ENCODE measurements at regions not wholly inside any gene's neighbourhood (a gene's known extent, or its start where the extent isn't known, plus 50 kb on each side); places are given as distances from the start of the nearest gene placed in this dataset.

DNA sequence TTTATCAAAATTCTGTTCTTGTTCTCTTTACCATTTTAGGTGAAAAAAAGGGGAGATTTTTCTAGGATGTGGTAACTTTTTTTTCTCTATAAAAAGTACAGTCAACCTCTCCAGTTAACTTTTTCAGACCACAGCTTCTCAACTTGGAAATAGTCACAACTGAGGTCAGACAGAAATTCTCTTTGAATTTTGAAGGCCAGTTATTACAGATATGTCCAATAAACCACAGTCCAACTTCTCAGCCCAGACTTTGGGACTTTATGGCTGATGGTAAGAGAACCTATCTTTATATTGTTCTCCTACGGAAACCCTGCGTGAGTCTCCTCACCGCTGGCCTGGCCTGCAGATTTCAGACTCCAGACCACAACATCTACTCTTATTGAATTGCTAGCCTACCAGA, 176.7 kb downstream of the DACT1 start:
- no peak for DNase-seq (ENCODE audit: low spot score)

DNA sequence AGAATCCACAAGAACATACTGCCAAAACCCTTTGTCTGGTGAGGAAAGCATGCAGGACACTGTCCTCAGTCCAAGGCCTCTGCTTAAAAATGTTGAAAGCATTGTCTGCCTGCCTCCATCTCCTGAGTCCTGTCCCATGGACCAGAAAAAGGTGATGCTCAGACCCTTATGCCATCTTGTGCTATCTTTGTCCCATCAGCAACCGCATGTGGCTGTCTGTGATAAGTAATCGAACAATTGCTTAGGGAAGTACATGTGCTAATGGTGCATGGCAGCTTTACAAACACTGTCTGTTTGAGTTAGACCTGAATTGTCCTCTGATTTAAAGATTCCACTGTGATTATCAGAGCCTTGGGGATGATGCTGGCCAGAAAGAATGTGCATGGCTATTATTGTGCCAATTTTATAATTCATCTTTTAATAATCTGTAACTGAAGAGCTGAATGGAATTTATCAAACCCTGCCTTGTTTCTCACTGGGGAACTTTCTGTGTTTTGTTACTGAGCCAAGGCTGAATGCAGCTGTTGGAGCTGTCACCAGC, 177.5 kb downstream of the DACT1 start:
- no peak for DNase-seq (ENCODE audit: low spot score)

DNA sequence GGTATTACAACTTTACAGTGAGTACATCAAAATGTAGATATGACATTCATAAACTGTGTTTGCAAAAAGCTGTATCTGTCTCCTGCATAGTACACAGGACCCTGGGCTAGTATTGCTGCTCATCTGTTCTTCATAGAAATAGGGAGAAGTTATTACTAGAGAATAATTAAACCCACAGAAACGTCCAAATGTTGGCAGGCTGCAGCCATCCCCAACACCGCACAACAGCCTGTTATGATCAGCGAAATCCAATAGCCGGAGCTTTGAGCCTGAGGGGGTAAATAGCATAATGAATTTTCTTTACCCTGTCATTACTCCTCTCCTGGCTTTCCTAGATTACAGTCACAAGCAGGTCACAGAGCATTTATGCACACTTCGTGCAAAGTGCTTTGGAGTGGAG, 178.0 kb downstream of the DACT1 start:
- no peak for DNase-seq (ENCODE audit: low spot score)

DNA sequence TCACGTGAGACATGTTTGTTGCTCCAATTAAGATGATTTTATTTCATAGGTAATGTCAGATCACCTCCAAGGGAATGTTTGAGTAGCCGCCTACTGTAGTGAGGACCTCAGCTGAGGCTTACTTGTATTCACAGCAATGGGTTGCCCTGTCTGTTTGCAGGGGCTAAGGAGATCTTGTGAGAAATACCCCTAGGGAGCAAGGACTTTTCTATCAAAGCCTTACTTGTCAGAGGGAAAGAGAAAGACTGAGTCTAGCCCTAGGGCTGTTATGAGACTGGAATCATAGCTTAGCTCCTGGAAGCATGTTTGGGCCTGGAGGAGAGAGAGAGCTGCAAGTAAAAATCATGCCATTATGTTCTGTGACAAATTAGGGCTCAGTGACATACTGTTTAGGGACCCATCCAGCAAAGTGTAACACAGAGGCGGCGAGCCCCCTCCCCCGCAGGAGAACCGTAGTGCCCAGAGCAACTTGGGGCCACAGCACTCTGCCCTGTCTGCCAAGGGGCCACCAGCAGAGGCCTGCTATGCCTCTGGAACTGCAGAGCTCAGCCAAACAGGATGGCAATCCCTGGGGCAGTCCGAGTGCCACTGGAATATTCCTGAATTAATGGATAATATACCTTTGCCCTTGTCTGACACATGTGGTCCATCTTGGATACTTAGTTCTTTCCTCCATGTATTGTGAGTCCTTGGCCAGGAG, 178.8 kb downstream of the DACT1 start:
- no peak for DNase-seq (ENCODE audit: low spot score)

DNA sequence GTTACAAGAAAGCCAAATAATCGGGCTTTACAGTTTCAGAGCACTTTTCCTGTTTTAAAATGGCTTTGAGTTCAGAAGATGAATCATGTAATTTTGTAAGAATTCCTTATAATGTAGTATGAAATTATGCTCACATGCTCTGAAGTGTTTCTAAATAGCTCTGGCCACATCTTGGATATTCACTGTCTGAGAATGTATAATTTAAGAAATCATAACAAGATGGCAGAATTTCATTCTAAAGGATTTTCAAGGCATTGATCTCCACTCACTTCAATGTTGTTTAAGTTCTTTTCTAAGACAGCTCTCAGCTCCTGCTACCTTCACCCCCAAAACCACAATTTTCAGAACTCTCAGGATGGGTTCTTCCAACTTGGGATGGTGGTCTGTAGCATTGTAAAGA, 180.1 kb downstream of the DACT1 start:
- DNase-seq (ENCODE audit: low spot score) = no peak

DNA sequence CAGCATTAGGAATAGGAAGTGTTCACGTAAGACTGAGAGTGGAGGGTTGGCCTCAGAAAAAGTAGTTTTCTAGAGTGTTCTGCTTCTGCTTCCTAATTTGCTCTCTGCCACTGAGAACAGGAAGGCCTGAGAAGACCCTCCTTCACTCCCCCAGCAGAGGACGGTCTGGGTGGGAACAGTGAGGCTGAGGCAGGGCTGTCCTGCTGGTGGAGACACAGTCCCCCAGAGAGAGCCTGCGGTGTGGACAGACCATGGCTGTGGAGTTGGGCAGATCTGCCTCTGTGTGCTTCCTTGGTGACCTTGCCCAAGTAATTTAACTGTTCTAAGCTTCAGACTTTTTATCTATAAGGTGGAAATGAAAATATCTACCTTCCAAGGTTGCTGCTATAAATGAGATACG, 182.3 kb downstream of the DACT1 start:
- no peak for DNase-seq (ENCODE audit: low spot score)

DNA sequence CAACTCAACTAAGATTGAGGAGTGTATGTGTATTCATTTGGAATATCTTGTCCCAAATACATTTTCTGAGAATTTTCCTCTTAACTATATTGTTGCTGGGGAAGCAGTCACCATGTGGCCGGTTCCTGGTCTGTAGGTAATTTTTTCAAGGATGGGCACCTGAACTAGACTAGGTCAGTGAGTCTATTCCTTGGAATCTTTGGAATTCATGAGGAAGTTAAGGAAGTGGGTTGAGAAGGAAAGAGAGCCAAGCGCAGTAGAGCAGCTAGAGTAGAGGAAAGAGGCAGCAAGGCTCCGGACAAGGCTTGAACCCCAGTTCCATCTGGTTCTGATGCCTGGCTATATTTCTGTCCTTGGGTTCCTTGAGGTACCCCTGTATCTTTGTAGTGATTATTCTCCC, 183.7 kb downstream of the DACT1 start:
- no peak for DNase-seq (ENCODE audit: low spot score)

DNA sequence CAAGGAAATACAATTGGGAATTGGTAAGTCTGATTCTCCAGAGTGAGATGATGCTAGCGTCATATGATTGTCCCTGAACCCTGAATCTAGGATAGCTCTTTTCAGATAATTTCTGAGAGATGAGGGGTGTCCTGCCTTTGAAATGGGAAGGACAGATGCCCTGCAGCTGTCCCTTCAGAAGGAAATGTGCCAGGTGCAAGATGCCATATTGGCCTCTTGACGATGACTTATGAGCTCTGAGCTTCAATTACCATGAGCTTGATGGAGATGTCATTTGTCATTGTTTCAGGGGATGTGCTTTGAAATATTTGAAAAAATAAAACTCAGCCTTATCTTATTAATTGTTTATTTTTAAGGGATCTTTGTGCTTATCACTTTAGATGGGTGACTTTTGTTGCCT, 185.1 kb downstream of the DACT1 start:
- DNase-seq (ENCODE audit: low spot score) = no peak

DNA sequence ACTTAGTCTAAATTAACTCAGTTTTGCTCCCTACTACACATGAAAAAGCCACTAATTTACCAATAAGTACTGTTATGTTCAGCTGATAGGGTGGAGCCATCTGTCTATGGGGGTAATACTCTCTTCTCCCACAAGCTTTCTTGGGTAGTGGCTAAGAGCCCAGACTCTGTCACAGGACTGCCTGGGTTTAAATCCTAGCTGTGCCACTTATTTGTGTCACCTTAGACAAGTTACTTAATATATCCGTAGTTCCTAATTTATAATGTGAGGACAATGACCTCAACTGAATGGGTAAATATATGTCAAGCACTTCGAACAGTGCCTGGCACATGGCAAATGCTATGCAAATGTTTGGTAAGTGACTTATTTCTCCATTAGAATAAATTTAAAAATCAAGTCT, 185.6 kb downstream of the DACT1 start:
- DNase-seq (ENCODE audit: low spot score) = no peak

DNA sequence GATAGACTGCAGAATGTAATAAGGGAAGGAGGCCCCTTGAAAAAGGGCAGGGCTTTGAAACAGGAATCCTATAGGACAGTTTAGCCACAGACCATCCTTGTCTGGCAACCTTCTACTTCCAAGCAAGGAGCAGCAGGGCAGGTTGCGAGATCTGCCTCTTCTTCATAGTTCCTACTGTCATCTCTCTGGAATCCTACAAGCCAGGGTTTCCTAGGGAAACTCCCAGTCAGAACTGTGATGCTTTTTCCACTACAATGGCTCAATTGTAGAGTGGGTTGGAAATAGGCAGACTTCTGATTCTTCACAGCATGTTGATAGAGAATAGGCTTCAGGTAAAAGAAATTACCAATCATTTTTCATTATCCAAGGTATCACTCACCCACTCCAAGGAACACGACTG, 186.3 kb downstream of the DACT1 start:
- no peak for DNase-seq (ENCODE audit: low spot score)

DNA sequence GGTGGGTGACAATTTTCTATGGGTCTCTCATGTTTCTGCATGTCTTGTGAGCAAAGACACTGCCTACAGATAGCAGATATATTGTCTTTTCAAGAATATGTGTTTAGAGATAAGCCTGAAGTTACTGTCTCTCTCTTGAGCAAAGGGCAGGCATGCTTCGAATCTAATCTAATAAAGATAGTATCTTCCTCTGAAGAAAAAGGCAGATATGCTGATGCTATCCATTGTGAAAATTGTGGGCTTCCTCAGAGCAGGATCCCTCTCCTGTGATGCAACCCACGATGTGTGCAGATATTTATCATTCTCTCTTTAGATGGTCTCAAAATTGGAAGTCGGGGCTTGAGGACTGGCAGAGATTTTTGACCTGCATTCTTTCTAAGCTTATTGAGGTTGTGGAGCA, 187.0 kb downstream of the DACT1 start:
- DNase-seq (ENCODE audit: low spot score) = no peak

DNA sequence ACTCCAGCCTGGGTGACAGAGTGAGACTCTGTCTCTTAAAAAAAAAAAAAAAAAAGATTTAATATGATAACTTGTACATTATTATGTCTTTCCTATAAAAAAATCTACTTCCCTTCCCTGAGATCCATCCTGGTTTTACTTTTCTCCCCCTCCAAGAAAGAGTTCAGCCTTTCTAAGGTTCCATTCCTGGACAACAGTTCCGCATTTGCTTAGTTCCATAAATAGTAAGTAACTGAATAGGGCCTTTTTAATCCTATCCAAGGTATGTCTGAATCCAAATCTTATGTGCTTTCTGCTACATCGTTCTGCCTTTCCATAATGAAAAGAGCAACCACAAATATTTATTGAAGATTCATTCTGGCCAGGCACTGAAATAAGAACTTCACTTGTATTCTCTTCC, 187.8 kb downstream of the DACT1 start:
- no peak for DNase-seq (ENCODE audit: low spot score)

DNA sequence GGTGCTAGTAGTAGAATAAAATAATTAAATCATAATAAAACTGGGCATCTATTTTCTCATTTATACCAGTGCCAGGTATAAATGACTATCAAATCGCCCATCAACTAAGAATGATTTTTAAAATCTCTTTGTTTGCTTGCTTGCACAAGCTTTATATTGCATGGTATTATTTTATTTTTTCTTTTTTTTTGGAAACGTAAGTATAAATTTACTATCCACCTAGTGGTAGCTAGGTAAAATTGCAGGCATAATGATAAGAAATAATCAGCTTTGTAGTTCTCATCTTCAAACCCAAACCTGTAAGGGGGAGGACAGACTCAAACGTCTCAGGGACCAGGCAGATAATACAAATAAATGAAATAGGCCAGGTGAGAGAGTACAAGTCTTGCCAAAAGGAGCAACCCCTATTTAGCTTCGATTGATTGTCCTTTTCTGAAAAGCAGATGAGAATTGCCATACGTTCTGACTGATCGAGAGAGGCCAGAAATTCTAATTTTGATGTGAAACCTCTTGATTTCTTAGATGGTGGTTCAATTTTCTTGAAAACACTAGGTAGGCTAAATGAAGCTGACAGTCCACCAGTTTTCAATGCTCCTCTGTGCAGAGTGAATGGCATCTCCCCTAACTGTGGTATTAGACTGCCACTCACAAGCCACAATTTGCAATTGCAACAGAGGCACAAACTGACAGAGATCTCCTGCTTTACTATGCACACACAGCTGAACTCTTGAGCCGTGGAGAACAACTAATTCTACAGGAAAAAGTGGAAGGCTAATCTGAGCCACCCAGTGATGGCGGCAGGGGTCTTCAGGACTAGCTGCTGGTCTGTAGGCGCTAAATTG, 189.3 kb downstream of the DACT1 start:
- no peak for DNase-seq (ENCODE audit: low spot score)

DNA sequence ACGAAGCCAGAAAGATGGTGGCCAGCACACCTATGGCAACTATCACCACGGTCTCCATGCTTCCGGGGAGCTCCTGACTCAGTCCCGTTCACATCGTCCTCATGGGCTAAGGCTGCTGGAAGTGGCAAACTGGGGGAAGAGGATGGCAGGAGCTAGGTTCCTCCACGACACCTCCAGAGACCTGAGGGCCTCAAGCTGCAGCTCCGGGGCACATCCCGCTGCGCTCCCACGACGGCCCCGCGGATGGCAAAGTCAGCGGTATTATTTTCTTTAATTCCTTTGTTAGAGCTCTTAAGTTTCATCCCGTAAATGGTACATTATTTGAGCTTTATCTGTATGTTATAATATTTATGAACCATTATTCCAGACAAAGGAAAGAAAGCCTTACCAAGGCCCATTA, 190.5 kb downstream of the DACT1 start:
- DNase-seq (ENCODE audit: low spot score) = no peak

DNA sequence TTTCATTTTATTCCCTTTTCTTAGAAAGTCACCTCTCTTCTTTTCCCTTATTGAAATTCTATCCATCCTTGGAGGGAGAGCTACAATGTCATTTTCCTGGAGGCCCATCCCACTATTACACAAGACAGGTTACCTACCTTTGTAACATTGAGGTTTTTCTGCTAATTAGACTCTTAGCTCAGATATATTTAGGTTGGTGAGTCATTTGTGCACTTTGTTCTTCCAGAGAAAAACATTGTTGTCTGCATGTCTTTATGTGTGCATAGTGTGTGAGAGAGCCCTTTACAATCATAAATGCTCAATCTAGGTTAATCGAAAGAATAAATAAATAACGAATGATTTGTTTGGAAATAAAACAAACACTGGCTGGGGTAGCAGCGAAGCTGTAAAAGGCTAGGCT, 191.8 kb downstream of the DACT1 start:
- no peak for DNase-seq (ENCODE audit: low spot score)

DNA sequence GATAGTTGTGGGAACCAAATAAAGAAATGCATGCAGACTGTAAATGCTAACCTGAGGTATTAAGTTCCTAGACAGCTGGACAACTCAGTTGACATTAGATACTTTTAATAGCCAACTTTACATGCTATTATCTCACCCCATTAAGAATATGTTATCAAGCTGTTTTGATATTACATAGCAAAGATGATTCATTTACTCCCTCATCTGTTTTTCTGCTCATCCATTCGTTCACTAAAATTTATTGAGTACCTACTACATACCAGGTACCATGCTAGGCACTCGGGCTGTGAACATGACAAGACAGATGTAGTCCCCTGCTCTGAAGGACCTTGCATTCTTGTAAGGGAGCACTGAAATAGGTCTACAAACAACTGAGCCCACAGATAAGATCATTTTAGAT, 192.4 kb downstream of the DACT1 start:
- no peak for DNase-seq (ENCODE audit: low spot score)

DNA sequence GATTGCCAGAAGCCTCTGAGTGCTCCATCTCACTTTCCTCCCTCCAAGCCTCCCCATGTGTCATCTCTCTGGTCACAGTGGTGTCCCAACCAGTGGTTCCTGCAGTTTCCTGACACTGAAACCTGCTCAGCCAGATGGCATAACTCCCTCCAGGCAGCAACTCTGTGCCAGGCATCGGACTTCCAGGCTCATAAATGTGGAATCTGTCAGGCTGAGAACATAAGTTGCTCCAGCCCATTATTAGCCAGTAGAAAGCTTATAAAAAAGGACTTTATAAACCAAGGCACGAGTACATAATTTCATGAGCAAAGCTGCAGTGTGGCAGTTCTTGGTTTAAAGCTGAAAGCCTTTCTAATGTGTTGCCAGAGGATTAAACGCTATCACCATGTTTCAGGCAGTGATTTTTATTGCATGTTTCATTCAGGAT, 194.3 kb downstream of the DACT1 start:
- no peak for DNase-seq (ENCODE audit: low spot score)

DNA sequence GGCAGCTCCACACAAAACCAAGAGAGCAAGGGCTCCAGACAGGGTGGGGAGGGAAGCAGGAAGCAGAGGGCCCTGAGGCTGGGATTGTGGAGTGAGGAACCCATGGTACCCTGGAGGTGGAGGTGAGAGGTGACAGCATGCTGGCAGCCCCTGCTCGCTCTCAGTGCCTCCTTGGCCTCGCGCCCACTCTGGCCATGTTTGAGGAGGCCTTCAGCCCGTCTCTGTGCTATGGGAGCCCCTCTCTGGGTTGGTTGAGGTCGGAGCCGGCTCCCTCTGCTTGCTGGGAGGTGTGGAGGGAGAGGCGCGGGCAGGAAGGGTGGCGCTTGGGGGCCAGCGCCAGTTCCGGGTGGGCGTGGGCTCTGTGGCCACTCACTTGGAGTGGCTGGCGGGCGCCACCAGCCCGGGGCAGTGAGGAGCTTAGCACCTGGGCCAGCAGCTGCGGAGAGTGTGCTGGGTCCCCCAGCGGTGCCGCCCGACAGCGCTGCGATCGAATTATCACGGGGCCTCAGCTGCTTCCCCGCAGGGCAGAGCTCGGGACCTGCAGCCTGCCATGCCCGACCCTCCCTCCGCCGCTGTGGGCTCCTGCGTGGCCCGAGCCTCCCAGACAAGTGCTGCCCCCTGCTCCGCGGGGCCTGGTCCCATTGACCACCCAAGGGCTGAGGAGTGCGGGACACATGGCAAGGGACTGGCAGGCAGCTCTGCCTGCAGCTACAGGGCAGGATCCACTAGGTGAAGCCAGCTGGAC, 196.0 kb downstream of the DACT1 start:
- DNase-seq (ENCODE audit: low spot score) = no peak

DNA sequence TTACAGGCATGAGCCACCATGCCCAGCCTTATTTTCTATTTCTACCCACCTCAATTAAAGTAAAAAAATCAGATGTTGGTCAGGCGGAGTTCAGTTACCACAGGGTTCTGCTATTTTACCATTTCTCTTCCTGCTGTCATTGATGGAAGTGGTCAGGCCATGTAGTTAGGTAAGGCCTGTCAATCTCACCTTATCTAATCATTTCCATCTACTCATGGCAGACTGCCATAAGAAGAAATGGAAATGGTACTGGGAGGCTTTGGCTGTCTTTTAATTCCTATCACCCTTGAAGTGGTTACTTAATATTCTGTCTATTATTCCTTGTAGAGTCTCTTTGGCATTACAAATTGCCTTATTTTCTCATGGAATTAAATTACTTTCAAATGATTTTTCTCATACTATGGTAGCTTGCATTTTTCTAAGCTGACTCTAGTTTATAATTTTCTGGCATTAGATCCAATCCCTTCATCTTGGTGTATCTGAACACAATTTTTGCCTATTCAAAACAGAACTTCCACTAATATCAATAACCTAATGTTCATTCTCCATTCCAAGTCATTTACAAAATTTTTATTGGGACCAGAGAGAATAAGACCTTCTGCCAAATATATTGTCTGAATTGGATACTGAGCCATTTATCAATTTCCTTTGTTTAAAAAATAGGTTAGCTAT, 198.7 kb downstream of the DACT1 start:
- no peak for DNase-seq (ENCODE audit: low spot score)

DNA sequence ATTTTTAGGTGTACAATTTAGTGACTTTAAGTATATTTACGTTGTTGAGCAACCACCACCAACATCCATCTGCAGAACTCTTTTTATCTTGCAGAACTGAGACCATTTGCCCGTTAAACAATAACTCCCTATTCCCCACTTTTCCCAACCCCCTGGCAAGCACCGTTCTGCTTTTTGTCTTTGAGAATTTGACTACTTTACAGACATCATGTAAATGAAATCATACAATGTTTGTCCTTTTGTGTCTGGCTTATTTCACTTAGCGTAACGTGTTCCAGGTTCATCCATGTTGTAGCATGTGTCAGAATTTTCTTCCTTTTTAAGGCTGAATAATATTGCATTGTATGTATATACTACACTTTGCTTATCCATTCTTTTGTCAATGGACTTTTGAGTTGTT, 201.5 kb downstream of the DACT1 start:
- DNase-seq (ENCODE audit: low spot score) = no peak

DNA sequence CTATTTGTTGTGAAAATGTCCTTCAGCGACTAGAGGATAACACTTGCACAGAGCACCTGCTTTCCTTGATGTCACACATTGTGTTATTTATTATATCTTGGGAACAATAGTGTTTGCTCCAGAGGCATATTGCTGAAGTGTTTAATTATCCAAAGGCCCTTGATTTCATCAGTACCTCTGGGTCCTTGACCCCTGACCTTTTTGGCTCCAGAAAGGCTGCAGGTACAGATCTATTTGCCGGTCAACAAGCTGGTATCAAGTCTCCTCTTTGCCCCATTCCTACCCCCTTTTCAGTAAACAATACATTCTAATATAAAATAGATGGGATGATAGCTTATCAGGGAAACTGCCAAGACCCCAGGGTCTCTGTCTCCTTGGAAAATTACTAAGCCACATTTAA, 206.8 kb downstream of the DACT1 start:
- DNase-seq (ENCODE audit: low spot score) = no peak
